Suprapubic skin (tissue), 4 donors: ENCODE measurements at regions not wholly inside any gene's neighbourhood (a gene's known extent, or its start where the extent isn't known, plus 50 kb on each side); places are given as distances from the start of the nearest gene placed in this dataset.

Experiments used
- CTCF ChIP-seq, 2 donors: fragments of 200-600 bp in 1 of 2; fragments of 450-650 bp in 1 of 2; sonication (generic) in 1 of 2; IDR thresholded peaks; one replicate each; pipeline ENCODE4 v1.5.1; 2016 to 2019; ENCODE audit warnings: antibody characterized with exemption in 2 of 2, mild to moderate bottlenecking in 1 of 2, moderate library complexity in 1 of 2
- EP300 ChIP-seq: sonication (generic); formaldehyde crosslinking; IDR thresholded peaks from one replicate; pipeline ENCODE4 v1.6.1; 2017; ENCODE audit warnings: antibody characterized with exemption
- POLR2A ChIP-seq, 2 donors: fragments of 450-650 bp; IDR thresholded peaks; one replicate each; pipeline ENCODE4 v1.6.1; 2017; ENCODE audit warnings: antibody characterized with exemption in 2 of 2, mild to moderate bottlenecking in 2 of 2, moderate library complexity in 2 of 2
- POLR2AphosphoS5 ChIP-seq, 3 donors: sonication (generic); formaldehyde crosslinking; IDR thresholded peaks; one replicate each; pipeline ENCODE4 v1.6.1; 2017; ENCODE audit warnings: antibody characterized with exemption in 3 of 3

- TF ChIP-seq CTCF (IDR thresholded peaks at IDR 0.05) (no peak), POLR2A (IDR thresholded peaks at IDR 0.05) (no peak), POLR2AphosphoS5 (IDR thresholded peaks at IDR 0.05) (no peak), EP300 (no peak)
Observed at GRCh38 chr6:10271982-10272381, 142.9 kb downstream of the TFAP2A start.
